ENCODE measurements at regions not wholly inside any gene's neighbourhood (a gene's known extent, or its start where the extent isn't known, plus 50 kb on each side); places are given as distances from the start of the nearest gene placed in this dataset.

- no peak for DNase-seq (ENCODE audit: low spot score)
These were observed 133.4 kb downstream of the PALM2AKAP2 start for GRCh38 chr9:109913461-109913810.

- peak; percentile 59 for DNase-seq (ENCODE audit: low spot score)
These were observed 134.5 kb downstream of the PALM2AKAP2 start for GRCh38 chr9:109914280-109915027.

DNA sequence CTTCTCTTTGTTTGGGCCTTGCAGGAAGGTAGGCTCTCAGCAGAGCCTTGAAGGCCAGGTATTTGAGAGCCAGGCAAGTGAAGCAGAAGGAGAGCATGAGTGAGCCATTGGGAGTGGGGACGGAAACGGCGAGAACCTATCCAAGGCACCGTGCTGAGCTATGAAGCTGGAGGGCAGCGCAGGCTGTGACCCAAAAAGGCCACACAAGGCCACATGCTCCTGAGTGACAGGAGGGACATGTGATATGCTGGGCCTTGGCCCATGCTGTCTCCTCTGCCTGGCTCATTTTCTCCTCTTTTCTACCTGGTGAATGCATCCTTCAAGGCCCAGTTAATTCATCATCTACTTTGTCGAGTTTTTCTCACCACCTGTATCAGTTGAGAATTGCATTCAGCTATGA lies 136.3 kb downstream of the PALM2AKAP2 start:
- no peak for DNase-seq (ENCODE audit: low spot score)

DNA sequence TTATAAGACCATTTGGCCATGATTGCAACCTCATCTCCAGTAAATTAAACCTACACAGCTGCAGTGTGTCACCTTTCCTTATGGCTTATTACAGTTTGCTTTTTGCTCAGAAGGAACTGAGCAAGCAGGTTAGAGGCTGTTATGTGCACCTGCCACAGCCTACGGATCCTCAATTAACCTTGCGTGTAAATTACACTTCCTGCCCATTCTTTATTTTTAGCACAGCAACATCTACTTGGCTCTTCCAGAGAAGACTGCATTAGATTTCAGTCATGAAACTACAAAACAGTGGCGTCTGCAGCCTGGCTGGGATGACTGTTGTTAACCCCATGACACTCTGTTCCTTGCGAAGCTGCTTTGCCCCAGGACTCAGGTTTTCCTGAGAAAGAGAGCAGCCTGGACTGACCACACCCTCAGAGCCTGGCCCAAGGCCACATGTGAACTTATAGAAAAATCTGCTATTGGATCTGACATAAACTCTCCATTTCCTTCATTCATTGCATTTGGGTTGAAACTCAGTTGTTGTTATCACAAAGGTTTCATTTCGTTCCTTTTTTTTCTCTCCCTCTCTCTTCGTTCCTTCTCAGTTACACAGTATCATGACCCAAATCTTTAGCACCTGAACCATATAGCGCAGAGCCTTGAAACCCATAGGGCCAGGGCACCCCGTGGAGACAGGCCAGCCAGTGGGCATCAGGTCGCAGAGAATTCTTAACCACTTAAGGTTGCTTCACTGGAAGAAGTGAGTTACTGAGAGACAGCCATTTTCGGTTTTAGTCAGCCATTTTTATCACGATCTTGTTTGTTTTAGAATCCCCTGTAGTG lies 138.6 kb downstream of the PALM2AKAP2 start:
- no peak for DNase-seq (ENCODE audit: low spot score)

- DNase-seq (ENCODE audit: low spot score), result no peak
These were observed 139.9 kb downstream of the PALM2AKAP2 start for GRCh38 chr9:109919736-109920408.

DNA sequence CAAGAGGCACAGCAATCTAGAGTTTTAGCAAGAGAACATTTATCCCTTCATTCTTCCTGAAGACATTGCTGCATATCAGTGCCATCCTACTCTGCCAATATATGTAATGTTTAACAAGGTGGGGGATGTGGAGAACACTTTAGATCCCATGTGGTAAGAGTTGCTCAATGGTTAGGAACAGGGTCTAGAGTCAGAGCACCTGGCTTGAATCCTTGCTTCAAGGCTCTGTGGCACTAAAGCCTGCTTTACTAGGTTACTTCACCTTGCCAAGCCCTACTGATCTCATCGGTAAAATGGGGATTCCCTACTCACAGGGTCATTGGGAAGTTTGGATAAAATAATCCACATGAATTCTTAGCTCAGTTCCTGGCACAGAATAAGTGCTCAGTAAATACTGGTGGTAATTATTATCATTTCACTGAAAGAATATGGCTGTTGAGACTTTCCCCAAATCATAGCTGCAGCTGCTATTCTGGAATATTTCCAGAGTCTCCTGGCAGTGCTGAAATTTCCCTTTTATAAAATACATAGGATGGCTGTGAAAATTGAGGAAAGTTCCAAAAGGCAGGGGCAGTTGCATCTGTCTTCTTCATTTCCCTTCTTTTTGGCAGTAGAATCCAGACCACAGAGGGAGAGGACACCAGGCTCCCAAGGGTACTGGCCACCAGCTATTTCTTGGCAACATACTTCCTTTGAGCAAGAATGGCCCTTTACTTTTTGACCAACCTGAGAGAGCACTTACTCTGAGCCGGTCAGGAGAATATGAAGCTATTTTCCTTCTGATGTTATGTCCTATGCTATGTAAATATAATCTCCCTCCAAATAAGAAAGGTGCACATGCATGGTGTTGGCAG lies 142.8 kb downstream of the PALM2AKAP2 start:
- no peak for DNase-seq (ENCODE audit: low spot score)

GRCh38 chr9:109923471-109923760 lies 143.4 kb downstream of the PALM2AKAP2 start:
- DNase-seq (ENCODE audit: low spot score), result no peak

- no peak for DNase-seq (ENCODE audit: low spot score)
These were observed 143.8 kb downstream of the PALM2AKAP2 start for GRCh38 chr9:109923806-109924205.

- DNase-seq (ENCODE audit: low spot score), result no peak
These were observed 145.8 kb downstream of the PALM2AKAP2 start for GRCh38 chr9:109925799-109926198.

- DNase-seq (ENCODE audit: low spot score), result no peak
These were observed 146.4 kb downstream of the PALM2AKAP2 start for GRCh38 chr9:109926421-109926869.

DNA sequence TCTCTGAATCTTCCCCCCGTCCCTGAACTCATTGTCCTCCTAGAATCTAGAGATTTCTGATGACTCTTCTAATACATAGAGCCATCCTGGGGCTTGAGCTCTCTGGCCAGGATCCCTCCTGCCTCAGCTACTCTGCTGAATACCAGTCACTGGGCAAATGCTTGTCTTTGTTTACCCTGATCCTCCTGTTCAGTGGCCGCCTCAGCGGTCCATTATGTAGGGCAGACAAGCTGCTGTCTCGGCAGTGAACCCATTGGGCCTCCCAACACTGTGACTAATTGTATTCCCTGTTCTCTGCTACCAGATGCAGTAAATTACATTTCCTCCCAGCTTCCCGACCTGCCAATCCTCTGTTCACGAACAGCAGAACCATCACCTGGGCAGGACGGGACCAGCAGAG lies 151.6 kb downstream of the PALM2AKAP2 start:
- no peak for DNase-seq (ENCODE audit: low spot score)

- no peak for DNase-seq (ENCODE audit: low spot score)
These were observed 154.3 kb downstream of the PALM2AKAP2 start for GRCh38 chr9:109934136-109934856.

DNA sequence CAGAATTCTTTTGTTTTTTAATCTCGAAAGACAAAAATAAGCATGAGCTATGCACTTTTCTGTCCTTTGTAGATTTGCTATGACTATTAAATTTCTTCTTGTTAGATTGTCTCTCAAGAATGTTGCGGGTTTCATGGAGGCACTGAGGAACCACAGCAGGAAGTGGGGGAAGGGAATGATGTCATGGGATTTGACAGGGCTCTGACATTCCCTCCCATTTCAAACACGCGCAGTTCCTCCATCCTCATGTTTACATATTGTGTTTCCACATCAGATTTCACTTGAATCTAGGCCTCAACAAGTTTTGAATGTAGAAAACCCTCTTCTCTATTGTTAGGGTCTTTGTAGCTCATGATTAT lies 154.8 kb downstream of the PALM2AKAP2 start:
- DNase-seq (ENCODE audit: low spot score), result no peak

- no peak for DNase-seq (ENCODE audit: low spot score)
These were observed 155.5 kb downstream of the PALM2AKAP2 start for GRCh38 chr9:109935406-109936087.

GRCh38 chr9:109937861-109938453 lies 158.0 kb downstream of the PALM2AKAP2 start:
- no peak for DNase-seq (ENCODE audit: low spot score)

DNA sequence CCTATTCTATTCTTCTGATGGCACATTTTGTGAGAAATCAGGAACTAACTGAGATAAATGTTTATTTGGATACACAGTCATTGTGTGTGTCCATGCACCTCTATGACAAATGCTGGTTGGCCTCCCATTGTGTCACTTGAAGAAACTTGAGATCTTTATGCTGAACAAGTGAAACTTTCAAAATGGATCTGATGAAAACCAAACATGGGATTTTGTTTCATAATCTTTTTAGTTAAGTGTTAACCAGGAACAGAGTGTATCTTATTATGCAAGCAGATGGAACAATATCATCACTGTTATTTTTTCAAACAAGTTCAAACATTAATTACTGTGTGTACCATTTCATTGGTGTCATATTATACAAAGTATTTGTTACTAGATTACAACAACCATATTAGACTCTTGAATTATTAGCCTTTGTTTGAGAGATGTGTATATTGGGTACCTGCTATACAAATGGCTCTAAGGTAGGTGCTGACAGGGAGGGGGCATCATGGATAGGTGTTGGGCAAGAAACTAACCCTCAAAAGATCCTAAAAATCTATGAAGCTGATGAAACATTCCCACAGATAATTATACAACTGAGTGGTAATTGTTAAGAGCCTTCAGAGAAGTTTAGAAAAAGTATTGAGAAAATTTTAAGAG lies 159.8 kb downstream of the PALM2AKAP2 start:
- no peak for DNase-seq (ENCODE audit: low spot score)

DNA sequence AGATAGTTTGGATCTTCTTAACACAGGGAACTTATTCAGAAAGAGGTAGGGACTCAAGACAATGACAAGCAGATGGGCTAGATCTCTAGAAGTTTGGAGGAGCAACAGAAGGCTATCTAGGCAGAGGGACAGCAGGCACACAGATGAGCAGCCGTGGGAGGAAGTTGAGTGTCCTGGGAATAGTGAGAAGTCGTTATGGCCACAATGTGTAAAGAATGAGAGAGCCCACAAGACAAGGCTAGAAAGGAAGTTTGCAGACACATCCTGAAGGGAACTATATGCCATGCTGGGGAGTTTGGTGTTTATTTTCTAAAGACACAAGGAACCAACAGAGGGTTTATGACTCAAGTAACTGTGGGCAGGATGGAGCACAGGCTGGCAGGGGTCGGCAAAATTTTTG lies 160.6 kb downstream of the PALM2AKAP2 start:
- no peak for DNase-seq (ENCODE audit: low spot score)

GRCh38 chr9:109941771-109942170 lies 161.8 kb downstream of the PALM2AKAP2 start:
- no peak for DNase-seq (ENCODE audit: low spot score)

DNA sequence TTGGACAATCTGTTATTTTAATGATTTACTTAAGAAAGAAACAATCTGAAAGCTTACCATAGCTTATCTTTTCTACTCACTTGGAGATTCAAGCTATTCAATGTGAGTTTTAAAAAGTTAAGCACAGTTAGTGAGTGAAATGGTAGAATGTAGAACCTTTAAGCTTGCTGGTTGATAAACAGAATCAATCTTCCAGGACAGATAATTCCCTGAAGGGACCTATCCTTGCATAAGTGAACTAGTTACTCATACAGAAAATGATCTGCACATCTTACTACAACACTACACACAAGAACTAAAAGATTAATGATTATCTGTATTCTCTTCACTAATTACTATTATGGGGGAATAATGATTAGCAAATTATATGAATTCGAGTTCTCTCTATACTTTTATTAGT lies 165.6 kb downstream of the PALM2AKAP2 start:
- DNase-seq (ENCODE audit: low spot score), result no peak

GRCh38 chr9:109948453-109948852 lies 168.5 kb downstream of the PALM2AKAP2 start:
- DNase-seq (ENCODE audit: low spot score), result no peak
